Lower leg skin (tissue), 3 donors: ENCODE measurements at regions not wholly inside any gene's neighbourhood (a gene's known extent, or its start where the extent isn't known, plus 50 kb on each side); places are given as distances from the start of the nearest gene placed in this dataset.
"Not testable (repeated sequence)": the region's sequence is repeated elsewhere in the genome, so short reads cannot be mapped to it uniquely, and the experiment has no call there.

ENCODE experiments used
- POLR2A ChIP-seq, 2 donors: fragments of 450-650 bp; IDR thresholded peaks; one replicate each; pipeline ENCODE4 v1.6.1; 2016 to 2017; ENCODE audit warnings: antibody characterized with exemption in 2 of 2, mild to moderate bottlenecking in 1 of 2, moderate library complexity in 1 of 2
- TF ChIP-seq, protein P1 (sequence below), 3 donors: fragments of 450-650 bp; IDR thresholded peaks; one replicate each; pipeline ENCODE4 v1.5.1; 2016; ENCODE audit warnings: antibody characterized with exemption in 3 of 3, mild to moderate bottlenecking in 3 of 3, moderate library complexity in 2 of 3

DNA sequence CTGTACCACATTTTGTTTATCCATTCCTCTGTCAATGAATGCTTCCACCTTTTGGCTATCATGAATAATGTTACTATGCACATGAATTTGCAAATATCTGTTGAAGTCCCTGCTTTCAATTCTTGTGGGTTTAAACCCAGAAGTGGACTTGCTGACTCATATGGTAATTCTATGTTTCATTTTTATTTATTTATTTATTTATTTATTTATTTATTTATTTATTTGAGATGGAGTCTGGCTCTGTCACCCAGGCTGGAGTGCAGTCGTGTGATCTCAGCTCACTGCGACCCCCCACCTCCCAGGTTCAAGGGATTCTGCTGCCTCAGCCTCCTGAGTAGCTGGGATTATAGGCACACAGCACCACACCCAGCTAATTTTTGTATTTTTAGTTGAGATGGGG lies 664.3 kb downstream of the KCNJ18 start:
- not testable (repeated sequence) for TF ChIP-seq POLR2A (IDR thresholded peaks at IDR 0.05)
- TF ChIP-seq, protein P1, sequence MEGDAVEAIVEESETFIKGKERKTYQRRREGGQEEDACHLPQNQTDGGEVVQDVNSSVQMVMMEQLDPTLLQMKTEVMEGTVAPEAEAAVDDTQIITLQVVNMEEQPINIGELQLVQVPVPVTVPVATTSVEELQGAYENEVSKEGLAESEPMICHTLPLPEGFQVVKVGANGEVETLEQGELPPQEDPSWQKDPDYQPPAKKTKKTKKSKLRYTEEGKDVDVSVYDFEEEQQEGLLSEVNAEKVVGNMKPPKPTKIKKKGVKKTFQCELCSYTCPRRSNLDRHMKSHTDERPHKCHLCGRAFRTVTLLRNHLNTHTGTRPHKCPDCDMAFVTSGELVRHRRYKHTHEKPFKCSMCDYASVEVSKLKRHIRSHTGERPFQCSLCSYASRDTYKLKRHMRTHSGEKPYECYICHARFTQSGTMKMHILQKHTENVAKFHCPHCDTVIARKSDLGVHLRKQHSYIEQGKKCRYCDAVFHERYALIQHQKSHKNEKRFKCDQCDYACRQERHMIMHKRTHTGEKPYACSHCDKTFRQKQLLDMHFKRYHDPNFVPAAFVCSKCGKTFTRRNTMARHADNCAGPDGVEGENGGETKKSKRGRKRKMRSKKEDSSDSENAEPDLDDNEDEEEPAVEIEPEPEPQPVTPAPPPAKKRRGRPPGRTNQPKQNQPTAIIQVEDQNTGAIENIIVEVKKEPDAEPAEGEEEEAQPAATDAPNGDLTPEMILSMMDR (IDR thresholded peaks at IDR 0.05) = not testable (repeated sequence)
